Aorta (tissue), 5 donors: ENCODE measurements at regions not wholly inside any gene's neighbourhood (a gene's known extent, or its start where the extent isn't known, plus 50 kb on each side); places are given as distances from the start of the nearest gene placed in this dataset.
A peak's percentile ranks its signal among the peaks of the same experiment; 100 is the strongest.
"Not testable (repeated sequence)": the region's sequence is repeated elsewhere in the genome, so short reads cannot be mapped to it uniquely, and the experiment has no call there.

Source experiments
- ATAC-seq: fragments of 200-7000 bp; cut with Tn5 transposase; one replicate; pipeline ENCODE4 v1.9.1; 2022; ENCODE audit warnings: moderate library complexity; ENCODE audit not compliant: low FRiP score
- DNase-seq, 2 donors: peaks; one replicate each; pipeline ENCODE4 v3.0.0-alpha.2; 2020
- H3K27ac ChIP-seq, 2 donors: one replicate each; pipeline ENCODE4 v1.5.1; 2013; ENCODE audit warnings: low read length in 2 of 2, mild to moderate bottlenecking in 2 of 2, moderate library complexity in 2 of 2, control low read depth in 1 of 2, inconsistent platforms in 1 of 2, low read depth in 1 of 2
- H3K27me3 ChIP-seq, 2 donors: one replicate each; pipeline ENCODE4 v1.6.1; 2013; ENCODE audit warnings: control low read depth in 1 of 2, low read length in 1 of 2, mild to moderate bottlenecking in 1 of 2, moderate library complexity in 1 of 2; ENCODE audit not compliant: insufficient read depth in 2 of 2, control insufficient read depth in 1 of 2
- H3K36me3 ChIP-seq, 2 donors: one replicate each; pipeline ENCODE4 v1.6.1; 2013; ENCODE audit warnings: control low read depth in 1 of 2, low read length in 1 of 2, mild to moderate bottlenecking in 1 of 2; ENCODE audit not compliant: insufficient read depth in 2 of 2, control insufficient read depth in 1 of 2
- H3K4me1 ChIP-seq, 2 donors: one replicate each; pipeline ENCODE4 v1.6.1; 2013; ENCODE audit warnings: low read length in 2 of 2, control low read depth in 1 of 2, mild to moderate bottlenecking in 1 of 2, moderate library complexity in 1 of 2; ENCODE audit not compliant: insufficient read depth in 2 of 2, control insufficient read depth in 1 of 2
- H3K4me3 ChIP-seq, 2 donors: one replicate each; pipeline ENCODE4 v1.5.1; 2013; ENCODE audit warnings: low read length in 2 of 2, control low read depth in 1 of 2, mild to moderate bottlenecking in 1 of 2
- H3K9me3 ChIP-seq: one replicate; pipeline ENCODE4 v1.6.1; 2013; ENCODE audit warnings: mild to moderate bottlenecking, low read length; ENCODE audit not compliant: control insufficient read depth
- WGBS, 2 donors: extraction: QIAGEN DNeasy Blood & Tissue Kit; methylation state at CpG; one replicate each; pipeline ENCODE4 v1.1.7; 2013; 5-methylcytosine and 5-hydroxymethylcytosine counted together
- intact Hi-C, 2 donors: fragments of 100-400 bp; cut with DNase I; formaldehyde crosslinking; loops; one replicate each; pipeline versions ENCODE4 v1.14.2 to v1.15.0; 2022
- donor health status: healthy with polysubstance abuse.
- donor health status: Bipolar disorder and iron deficiency.
- donor health status: DM: no; HTN: no; CAD: no.
- donor health status: DM: no; HTN: no; CAD: no.
- donor health status: DM: yes; HTN: yes; CAD: no.

GRCh38 chr5:28602429-28602828, 1564.0 kb upstream of the CDH9 start:
- Histone ChIP-seq H3K27me3 (no peaks in the 10 kb centered on the region), H3K9me3 (no peaks in the 10 kb centered on the region), H3K4me1 (no peaks in the 10 kb centered on the region), H3K27ac (no peak overlapping the region), H3K36me3 (no peaks in the 10 kb centered on the region), H3K4me3 (no peak overlapping the region)
- no peak for DNase-seq
- no peak for ATAC-seq
- 41 to 59% methylated on average over 2 of the region's 2 CpGs for WGBS, 2 donors
- intact Hi-C loops, result no loop called here

- ATAC-seq, intact Hi-C loops: not testable (repeated sequence)
- 93 to 96% methylated on average over 13 to 26 of the region's 26 CpGs for WGBS, 2 donors
Observed at GRCh38 chr5:28596707-28597106, 1558.3 kb upstream of the CDH9 start.

GRCh38 chr5:28580616-28581015, 1542.2 kb upstream of the CDH9 start:
- H3K36me3 ChIP-seq, result no peaks in the 10 kb centered on the region
- intact Hi-C loops, result no loop called here
- ATAC-seq (no peak), DNase-seq (no peak)
- no peak overlapping the region for H3K27ac ChIP-seq
- H3K9me3 ChIP-seq, result no peaks in the 10 kb centered on the region
- H3K4me3 ChIP-seq, result no peak overlapping the region
- no peaks in the 10 kb centered on the region for H3K27me3 ChIP-seq
- WGBS, 2 donors, result 52 to 58% methylated on average over 4 of the region's 4 CpGs
- H3K4me1 ChIP-seq, result no peaks in the 10 kb centered on the region

More at GRCh38 chr5:28596707-28597106, 1558.3 kb upstream of the CDH9 start:
- H3K4me3 ChIP-seq, H3K27ac ChIP-seq, H3K9me3 ChIP-seq, H3K27me3 ChIP-seq, H3K36me3 ChIP-seq, H3K4me1 ChIP-seq, DNase-seq: not testable (repeated sequence)

GRCh38 chr5:28576022-28576421, 1537.6 kb upstream of the CDH9 start:
- no peak overlapping the region for H3K4me3 ChIP-seq
- H3K36me3 ChIP-seq, result no peaks in the 10 kb centered on the region
- H3K27ac ChIP-seq, result no peak overlapping the region
- H3K27me3 ChIP-seq, result no peaks in the 10 kb centered on the region
- H3K4me1 ChIP-seq, result no peaks in the 10 kb centered on the region
- no peaks in the 10 kb centered on the region for H3K9me3 ChIP-seq
- DNase-seq, result no peak
- WGBS, 2 donors, result 61 to 72% methylated on average over 2 of the region's 2 CpGs
- intact Hi-C loops, result no loop called here
- no peak for ATAC-seq

- no peak for DNase-seq
- no peaks in the 10 kb centered on the region for H3K4me1 ChIP-seq
- no peaks in the 10 kb centered on the region for H3K27me3 ChIP-seq
- no peak overlapping the region for H3K4me3 ChIP-seq
- intact Hi-C loops, result no loop called here
- no peak for ATAC-seq
- no peak overlapping the region for H3K27ac ChIP-seq
- no peaks in the 10 kb centered on the region for H3K36me3 ChIP-seq
- no peaks in the 10 kb centered on the region for H3K9me3 ChIP-seq
- 90 to 95% methylated on average over 7 of the region's 7 CpGs for WGBS, 2 donors
Observed at GRCh38 chr5:28575368-28575767, 1537.0 kb upstream of the CDH9 start.

GRCh38 chr5:28574606-28575005, 1536.2 kb upstream of the CDH9 start:
- Histone ChIP-seq H3K9me3 (no peaks in the 10 kb centered on the region), H3K36me3 (no peaks in the 10 kb centered on the region), H3K4me3 (no peak overlapping the region), H3K4me1 (no peaks in the 10 kb centered on the region), H3K27ac (no peak overlapping the region), H3K27me3 (no peaks in the 10 kb centered on the region)
- WGBS, 2 donors, result 79 to 90% methylated on average over 1 of the region's 1 CpG
- DNase-seq (no peak), ATAC-seq (no peak)
- intact Hi-C loops, result no loop called here

GRCh38 chr5:28567048-28567447, 1528.7 kb upstream of the CDH9 start:
- no peak overlapping the region for H3K4me3 ChIP-seq
- 78 to 84% methylated on average over 6 of the region's 6 CpGs for WGBS, 2 donors
- intact Hi-C loops, result no loop called here
- no peaks in the 10 kb centered on the region for H3K27me3 ChIP-seq
- no peak for ATAC-seq
- DNase-seq, result no peak
- H3K4me1 ChIP-seq, result no peaks in the 10 kb centered on the region
- no peaks in the 10 kb centered on the region for H3K9me3 ChIP-seq
- no peaks in the 10 kb centered on the region for H3K36me3 ChIP-seq
- H3K27ac ChIP-seq, result no peak overlapping the region

GRCh38 chr5:28561522-28561921, 1523.1 kb upstream of the CDH9 start:
- Histone ChIP-seq H3K4me3 (no peak overlapping the region), H3K4me1 (no peaks in the 10 kb centered on the region), H3K36me3 (no peaks in the 10 kb centered on the region), H3K27ac (no peak overlapping the region), H3K9me3 (no peaks in the 10 kb centered on the region), H3K27me3 (no peaks in the 10 kb centered on the region)
- DNase-seq, result no peak
- peak; percentile 60 for ATAC-seq
- intact Hi-C loops, result no loop called here

GRCh38 chr5:28558196-28558595, 1519.8 kb upstream of the CDH9 start:
- intact Hi-C loops, result no loop called here
- ATAC-seq, result no peak
- H3K9me3 ChIP-seq, result no peaks in the 10 kb centered on the region
- H3K36me3 ChIP-seq, result no peaks in the 10 kb centered on the region
- H3K27me3 ChIP-seq, result no peaks in the 10 kb centered on the region
- no peak for DNase-seq
- H3K27ac ChIP-seq, result no peak overlapping the region
- no peak overlapping the region for H3K4me3 ChIP-seq
- 77 to 81% methylated on average over 1 of the region's 1 CpG for WGBS, 2 donors
- no peaks in the 10 kb centered on the region for H3K4me1 ChIP-seq
